SU-DHL-6 (cell line): ENCODE measurements at regions not wholly inside any gene's neighbourhood (a gene's known extent, or its start where the extent isn't known, plus 50 kb on each side); places are given as distances from the start of the nearest gene placed in this dataset.

ENCODE experiments used
- H2AFZ ChIP-seq: fragments of 200-600 bp; sonication (generic); 2 replicates; pipeline ENCODE4 v1.6.1; 2014; ENCODE audit warnings: low read depth, mild to moderate bottlenecking, moderate library complexity, mixed read lengths, antibody characterized with exemption, low read length; ENCODE audit not compliant: severe bottlenecking
- H3F3A ChIP-seq: fragments of 200-600 bp; shearing (Covaris generic); 2 replicates; pipeline ENCODE4 v1.6.0; 2016; ENCODE audit warnings: antibody characterized with exemption, mild to moderate bottlenecking; ENCODE audit not compliant: insufficient read depth
- H3K27ac ChIP-seq: fragments of 200-600 bp; sonication (generic); 2 replicates; pipeline ENCODE4 v1.5.1; 2016; ENCODE audit warnings: low read depth, mild to moderate bottlenecking, low read length, moderate library complexity, mixed read lengths
- H3K27me3 ChIP-seq: fragments of 200-600 bp; sonication (generic), shearing (Covaris generic); 2 replicates; pipeline ENCODE4 v1.6.0; 2014; ENCODE audit warnings: mild to moderate bottlenecking, low read length
- H3K36me3 ChIP-seq: fragments of 200-600 bp; sonication (generic); 2 replicates; pipeline ENCODE4 v1.6.1; 2014; ENCODE audit warnings: mild to moderate bottlenecking, low read length, mixed read lengths
- H3K4me2 ChIP-seq: fragments of 300-600, 200-600 bp; shearing (Covaris generic), sonication (generic); 2 replicates; pipeline ENCODE4 v1.6.0; 2014; ENCODE audit warnings: low read length, low read depth, mild to moderate bottlenecking; ENCODE audit not compliant: poor library complexity, severe bottlenecking
- H3K4me3 ChIP-seq: fragments of 200-600 bp; sonication (generic); 2 replicates; pipeline ENCODE4 v1.5.1; 2014; ENCODE audit warnings: antibody characterized with exemption, low read length, mild to moderate bottlenecking, mixed read lengths; ENCODE audit not compliant: insufficient read depth, poor library complexity, severe bottlenecking
- H3K79me2 ChIP-seq: fragments of 200-600 bp; sonication (generic); 2 replicates; pipeline ENCODE4 v1.6.1; 2014; ENCODE audit warnings: mild to moderate bottlenecking, low read length, moderate library complexity; ENCODE audit not compliant: insufficient read depth
- H3K9ac ChIP-seq: fragments of 200-600 bp; sonication (generic); 2 replicates; pipeline ENCODE4 v1.7.0; 2014; ENCODE audit warnings: mild to moderate bottlenecking, low read length
- H3K9me2 ChIP-seq: fragments of 200-600 bp; sonication (generic); replicated peaks from 2 replicates; pipeline ENCODE4 v1.6.1; 2014; ENCODE audit warnings: low read length; ENCODE audit not compliant: insufficient read depth
- H3K9me3 ChIP-seq: fragments of 200-600 bp; sonication (generic); 2 replicates; pipeline ENCODE4 v1.6.1; 2014; ENCODE audit warnings: low read length, mixed read lengths; ENCODE audit not compliant: insufficient read depth
- H4K20me1 ChIP-seq: fragments of 200-600 bp; sonication (generic); 2 replicates; pipeline ENCODE4 v1.6.1; 2014; ENCODE audit warnings: low read depth, mild to moderate bottlenecking, antibody characterized with exemption, low read length, moderate library complexity, mixed read lengths
- CTCF ChIP-seq: fragments of 200-600 bp; sonication (generic); IDR thresholded peaks from one replicate; pipeline ENCODE4 v1.5.1; 2017; ENCODE audit warnings: antibody characterized with exemption, mild to moderate bottlenecking, low read length, moderate library complexity; ENCODE audit not compliant: insufficient read depth, poor library complexity, severe bottlenecking
- EZH2phosphoT487 ChIP-seq: fragments of 200-600 bp; sonication (generic), shearing (Covaris generic); conservative IDR thresholded peaks from 2 replicates; pipeline ENCODE4 v1.6.1; 2018; ENCODE audit warnings: mild to moderate bottlenecking, antibody characterized with exemption, low read length, moderate library complexity, mixed read lengths

- Histone ChIP-seq H3K36me3 (no peaks in the 10 kb centered on the region), H3K9ac (no peak overlapping the region), H3K4me3 (no peak overlapping the region), H3F3A (no peaks in the 10 kb centered on the region), H3K79me2 (no peaks in the 10 kb centered on the region), H3K27me3 (no peaks in the 10 kb centered on the region), H4K20me1 (no peaks in the 10 kb centered on the region), H3K4me2 (no peak overlapping the region), H3K9me3 (no peaks in the 10 kb centered on the region), H3K9me2 (no peaks in the 10 kb centered on the region), H3K27ac (no peak overlapping the region), H2AFZ (no peak overlapping the region)
- no peak for TF ChIP-seq CTCF
- no peak for TF ChIP-seq EZH2phosphoT487
These were observed 132.0 kb upstream of the SERP2 start for GRCh38 chr13:44241638-44242037.

- TF ChIP-seq EZH2phosphoT487: no peak
- no peak for TF ChIP-seq CTCF
- Histone ChIP-seq H3K4me2 (no peak overlapping the region), H3K4me3 (no peak overlapping the region), H4K20me1 (no peaks in the 10 kb centered on the region), H3K79me2 (no peaks in the 10 kb centered on the region), H3K36me3 (no peaks in the 10 kb centered on the region), H3K9me2 (no peaks in the 10 kb centered on the region), H3F3A (no peaks in the 10 kb centered on the region), H3K9ac (no peak overlapping the region), H3K27me3 (no peaks in the 10 kb centered on the region), H2AFZ (no peak overlapping the region), H3K9me3 (no peaks in the 10 kb centered on the region), H3K27ac (no peak overlapping the region)
These were observed 130.9 kb upstream of the SERP2 start for GRCh38 chr13:44242766-44243165.

GRCh38 chr13:44243198-44243857 lies 130.3 kb upstream of the SERP2 start:
- Histone ChIP-seq H3K79me2 (no peaks in the 10 kb centered on the region), H2AFZ (no peak overlapping the region), H3K27me3 (no peaks in the 10 kb centered on the region), H3K4me2 (no peak overlapping the region), H3K9ac (no peak overlapping the region), H3K27ac (no peak overlapping the region), H3F3A (no peaks in the 10 kb centered on the region), H3K4me3 (no peak overlapping the region), H4K20me1 (no peaks in the 10 kb centered on the region), H3K36me3 (no peaks in the 10 kb centered on the region), H3K9me3 (no peaks in the 10 kb centered on the region), H3K9me2 (no peaks in the 10 kb centered on the region)
- TF ChIP-seq CTCF: peak; percentile 43
- TF ChIP-seq EZH2phosphoT487: no peak
